SK-N-SH treated with all-trans-retinoic acid at 6 μM for 48 hours (cell line): ENCODE measurements at regions not wholly inside any gene's neighbourhood (a gene's known extent, or its start where the extent isn't known, plus 50 kb on each side); places are given as distances from the start of the nearest gene placed in this dataset.

Source experiments
- BACH2 ChIP-seq: fragments of 250-450 bp; sonication (Bioruptor Pico); IDR thresholded peaks from 2 replicates; pipeline ENCODE4 v1.9.0; 2021; ENCODE audit warnings: mild to moderate bottlenecking, borderline replicate concordance
- GLIS3 ChIP-seq: fragments of 250-450 bp; sonication (Bioruptor Pico); IDR thresholded peaks from 2 replicates; pipeline ENCODE4 v1.5.0; 2020; ENCODE audit warnings: mild to moderate bottlenecking, moderate library complexity
- PATZ1 ChIP-seq: fragments of 250-450 bp; sonication (Bioruptor Pico); IDR thresholded peaks from 2 replicates; pipeline ENCODE4 v1.8.0; 2020; ENCODE audit warnings: mild to moderate bottlenecking, moderate library complexity, borderline replicate concordance
- POU6F1 ChIP-seq: fragments of 250-450 bp; sonication (Bioruptor Pico); IDR thresholded peaks from 2 replicates; pipeline ENCODE4 v1.8.0; 2021; ENCODE audit warnings: low read depth, mild to moderate bottlenecking, moderate library complexity, borderline replicate concordance
- PPARA ChIP-seq: fragments of 250-450 bp; sonication (Bioruptor Pico); IDR thresholded peaks from 2 replicates; pipeline ENCODE4 v1.5.0; 2020; ENCODE audit warnings: mild to moderate bottlenecking, borderline replicate concordance
- RARB ChIP-seq: fragments of 250-450 bp; sonication (Bioruptor Pico); IDR thresholded peaks from 2 replicates; pipeline ENCODE4 v1.8.0; 2021; ENCODE audit warnings: mild to moderate bottlenecking, moderate library complexity
- TCF4 ChIP-seq: fragments of 250-450 bp; sonication (Bioruptor Pico); IDR thresholded peaks from 2 replicates; pipeline ENCODE4 v1.8.0; 2021; ENCODE audit warnings: mild to moderate bottlenecking, moderate library complexity, borderline replicate concordance
- TOX ChIP-seq: fragments of 250-450 bp; sonication (Bioruptor Pico); IDR thresholded peaks from 2 replicates; pipeline ENCODE4 v1.8.0; 2021; ENCODE audit warnings: mild to moderate bottlenecking, moderate library complexity, borderline replicate concordance
- TSHZ2 ChIP-seq: fragments of 250-450 bp; sonication (Bioruptor Pico); IDR thresholded peaks from 2 replicates; pipeline ENCODE4 v1.5.0; 2020; ENCODE audit warnings: mild to moderate bottlenecking, moderate library complexity
- ZFP30 ChIP-seq: fragments of 450-650 bp; formaldehyde crosslinking; IDR thresholded peaks from 2 replicates; pipeline ENCODE4 v1.5.0; 2022; ENCODE audit warnings: mild to moderate bottlenecking, moderate library complexity
- ZNF8 ChIP-seq: fragments of 450-650 bp; formaldehyde crosslinking; IDR thresholded peaks from 2 replicates; pipeline ENCODE4 v1.5.0; 2020; ENCODE audit warnings: mild to moderate bottlenecking, moderate library complexity

- TF ChIP-seq PPARA = no peak
- TF ChIP-seq TSHZ2 = no peak
- TF ChIP-seq ZFP30 (CRISPR knock-in tag) = no peak
- TF ChIP-seq PATZ1 (CRISPR knock-in tag) = no peak
- no peak for TF ChIP-seq BACH2 (CRISPR knock-in tag)
- no peak for TF ChIP-seq TOX
- no peak for TF ChIP-seq TCF4
- TF ChIP-seq ZNF8 (CRISPR knock-in tag) = no peak
- TF ChIP-seq RARB = no peak
- no peak for TF ChIP-seq GLIS3 (CRISPR knock-in tag)
- TF ChIP-seq POU6F1 = no peak
These were observed 407.8 kb upstream of the PODXL start for GRCh38 chr7:131964203-131964602.
